T-helper 1 cell treated with Interleukin-12 subunit alpha and Interleukin-12 subunit beta and Interleukin-4 antibody, amounts not matched to agents 30 μg/mL and 1 μg/mL, for 36 hours (primary cell): ENCODE measurements at regions not wholly inside any gene's neighbourhood (a gene's known extent, or its start where the extent isn't known, plus 50 kb on each side); places are given as distances from the start of the nearest gene placed in this dataset.

Source experiments
- H3K27ac Mint-ChIP-seq: one replicate; pipeline ENCODE4 v1.8.0; 2021; ENCODE audit warnings: mild to moderate bottlenecking, mixed read lengths
- H3K27me3 Mint-ChIP-seq: one replicate; pipeline ENCODE4 v1.8.0; 2021; ENCODE audit warnings: low read depth, mixed read lengths
- H3K36me3 Mint-ChIP-seq: one replicate; pipeline ENCODE4 v1.8.0; 2021; ENCODE audit warnings: low read depth, mixed read lengths
- H3K4me1 Mint-ChIP-seq: one replicate; pipeline ENCODE4 v1.8.0; 2021; ENCODE audit warnings: low read depth, mixed read lengths
- H3K4me3 Mint-ChIP-seq: one replicate; pipeline ENCODE4 v1.8.0; 2021; ENCODE audit warnings: mild to moderate bottlenecking, moderate library complexity, mixed read lengths
- H3K9me3 Mint-ChIP-seq: one replicate; pipeline ENCODE4 v1.8.0; 2021; ENCODE audit warnings: mixed read lengths

DNA sequence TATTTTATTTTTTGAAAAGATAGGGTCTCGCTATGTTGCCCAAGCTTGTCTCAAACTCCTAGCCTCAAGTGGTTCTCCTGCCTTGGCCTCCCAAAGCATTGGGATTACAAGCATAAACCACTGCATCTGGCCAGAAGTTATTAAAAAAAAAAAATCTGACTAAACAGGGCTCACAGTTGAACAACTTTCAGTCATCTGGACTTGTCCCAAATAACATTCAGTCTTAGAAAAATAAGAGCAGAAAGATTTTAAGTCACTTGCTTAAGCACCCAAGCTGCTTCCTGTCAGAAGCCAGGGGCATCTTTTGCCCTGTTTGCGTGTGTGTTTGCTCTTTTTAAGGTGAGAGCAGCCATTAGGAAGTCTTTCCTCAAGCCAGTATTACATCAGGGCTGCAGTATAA lies 286.8 kb downstream of the LMO4 start:
- H3K27me3 Mint-ChIP-seq = no peaks in the 10 kb centered on the region
- no peaks in the 10 kb centered on the region for H3K4me1 Mint-ChIP-seq
- no peak overlapping the region for H3K27ac Mint-ChIP-seq
- no peaks in the 10 kb centered on the region for H3K9me3 Mint-ChIP-seq
- H3K4me3 Mint-ChIP-seq = no peak overlapping the region
- H3K36me3 Mint-ChIP-seq = no peaks in the 10 kb centered on the region

DNA sequence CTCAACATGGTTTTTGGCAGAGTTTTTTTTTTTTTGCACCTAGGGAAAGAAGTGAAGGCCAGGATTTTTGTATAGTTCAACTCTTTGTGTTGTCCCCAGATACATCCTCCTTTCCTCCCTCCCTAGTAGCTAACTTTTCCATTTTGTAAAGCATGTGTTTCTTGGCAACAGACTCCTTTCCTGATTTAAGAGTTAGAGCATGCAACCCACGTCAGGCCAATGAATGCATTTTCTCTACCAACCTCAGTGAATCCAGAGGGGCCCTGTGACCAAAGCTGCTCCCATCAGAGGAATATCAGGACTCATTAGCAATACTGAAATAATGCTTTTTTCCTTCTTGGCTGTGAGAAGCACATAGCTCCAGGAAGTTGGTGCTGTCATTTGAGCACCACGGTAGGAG lies 287.2 kb downstream of the LMO4 start:
- H3K27ac Mint-ChIP-seq = no peak overlapping the region
- no peaks in the 10 kb centered on the region for H3K27me3 Mint-ChIP-seq
- no peaks in the 10 kb centered on the region for H3K4me1 Mint-ChIP-seq
- H3K9me3 Mint-ChIP-seq = no peaks in the 10 kb centered on the region
- H3K4me3 Mint-ChIP-seq = no peak overlapping the region
- no peaks in the 10 kb centered on the region for H3K36me3 Mint-ChIP-seq

DNA sequence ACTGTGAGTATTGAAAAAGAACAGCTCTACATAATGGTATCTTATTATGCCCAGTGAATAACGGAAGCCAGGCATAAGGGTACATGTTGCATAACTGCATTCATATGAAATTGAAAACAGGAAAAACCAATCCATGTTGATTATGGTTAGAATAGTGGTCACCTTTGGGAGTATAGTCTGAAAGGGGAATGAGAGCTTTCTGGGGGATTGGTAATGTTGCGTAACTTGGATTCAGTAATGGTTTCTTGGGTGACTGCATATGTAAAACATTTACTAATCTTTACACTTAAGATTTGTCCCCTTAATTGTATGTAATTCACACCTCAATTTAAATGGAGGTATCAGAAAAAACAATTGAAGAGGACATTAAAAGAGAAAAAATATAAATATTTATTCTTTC lies 292.1 kb downstream of the LMO4 start:
- H3K9me3 Mint-ChIP-seq = no peaks in the 10 kb centered on the region
- H3K36me3 Mint-ChIP-seq = no peaks in the 10 kb centered on the region

GRCh38 chr1:87629673-87630072 lies 301.0 kb downstream of the LMO4 start:
- Mint-ChIP-seq H3K9me3 (peaks cover 4% of the 10 kb centered on the region), H3K27me3 (no peaks in the 10 kb centered on the region), H3K4me3 (no peak overlapping the region), H3K27ac (no peak overlapping the region), H3K4me1 (no peaks in the 10 kb centered on the region), H3K36me3 (no peaks in the 10 kb centered on the region)

More for the DNA sequence above, 292.1 kb downstream of the LMO4 start:
- no peaks in the 10 kb centered on the region for H3K27me3 Mint-ChIP-seq
- H3K27ac Mint-ChIP-seq = no peak overlapping the region
- H3K4me3 Mint-ChIP-seq = no peak overlapping the region
- H3K4me1 Mint-ChIP-seq = no peaks in the 10 kb centered on the region

DNA sequence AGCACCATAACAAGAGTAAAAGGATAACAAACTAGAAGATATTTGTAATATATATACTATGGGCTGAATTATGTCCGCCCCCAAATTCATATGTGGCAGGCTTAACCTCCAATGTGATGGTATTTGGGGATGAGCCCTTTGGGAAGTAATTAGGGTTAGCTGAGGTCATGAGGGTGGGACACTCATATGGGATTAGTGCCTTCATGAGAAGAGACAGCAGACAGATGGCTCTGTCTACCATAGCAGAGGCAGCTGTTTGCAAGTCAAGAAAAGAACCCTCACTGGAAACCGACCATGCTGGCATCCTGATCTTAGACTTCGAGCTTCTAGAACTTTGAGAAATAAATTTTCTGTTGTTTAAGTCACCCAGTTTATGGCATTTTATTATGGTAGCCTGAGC lies 303.6 kb downstream of the LMO4 start:
- no peak overlapping the region for H3K27ac Mint-ChIP-seq
- H3K36me3 Mint-ChIP-seq = no peaks in the 10 kb centered on the region
- H3K4me3 Mint-ChIP-seq = no peak overlapping the region
- peaks cover 4% of the 10 kb centered on the region for H3K9me3 Mint-ChIP-seq
- H3K27me3 Mint-ChIP-seq = no peaks in the 10 kb centered on the region
- H3K4me1 Mint-ChIP-seq = no peaks in the 10 kb centered on the region

GRCh38 chr1:87636198-87636892 lies 307.7 kb downstream of the LMO4 start:
- Mint-ChIP-seq H3K36me3 (no peaks in the 10 kb centered on the region), H3K9me3 (peaks cover 4% of the 10 kb centered on the region), H3K27me3 (no peaks in the 10 kb centered on the region), H3K4me1 (no peaks in the 10 kb centered on the region), H3K4me3 (no peak overlapping the region), H3K27ac (no peak overlapping the region)

DNA sequence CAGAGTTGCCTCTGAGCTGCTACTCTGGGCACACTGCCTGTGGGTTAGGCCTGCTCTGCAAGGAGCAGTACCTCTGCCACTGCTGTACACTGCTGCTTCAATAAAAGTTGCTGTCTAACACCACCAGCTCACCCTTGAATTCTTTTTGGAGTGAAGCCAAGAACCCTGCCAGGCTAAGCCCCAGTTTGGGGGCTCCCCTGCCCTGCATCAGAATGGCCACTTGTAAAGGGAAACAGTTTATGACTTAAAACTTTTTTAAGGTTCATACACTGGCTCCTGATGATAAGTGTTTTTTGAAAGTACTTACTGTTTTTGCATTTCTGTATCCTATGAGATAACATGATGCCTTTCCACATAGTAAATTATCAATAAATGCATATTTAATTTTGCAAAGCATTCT lies 310.0 kb downstream of the LMO4 start:
- no peaks in the 10 kb centered on the region for H3K4me1 Mint-ChIP-seq
- no peaks in the 10 kb centered on the region for H3K36me3 Mint-ChIP-seq
- H3K9me3 Mint-ChIP-seq = no peaks in the 10 kb centered on the region
- H3K27ac Mint-ChIP-seq = no peak overlapping the region
- no peak overlapping the region for H3K4me3 Mint-ChIP-seq
- no peaks in the 10 kb centered on the region for H3K27me3 Mint-ChIP-seq

GRCh38 chr1:87641996-87642395 lies 313.3 kb downstream of the LMO4 start:
- Mint-ChIP-seq H3K27me3 (no peaks in the 10 kb centered on the region), H3K4me1 (no peaks in the 10 kb centered on the region), H3K4me3 (no peak overlapping the region), H3K27ac (no peak overlapping the region), H3K9me3 (no peaks in the 10 kb centered on the region), H3K36me3 (no peaks in the 10 kb centered on the region)

GRCh38 chr1:87642581-87643221 lies 314.0 kb downstream of the LMO4 start:
- Mint-ChIP-seq H3K4me1 (no peaks in the 10 kb centered on the region), H3K27me3 (no peaks in the 10 kb centered on the region), H3K9me3 (no peaks in the 10 kb centered on the region), H3K27ac (no peak overlapping the region), H3K36me3 (no peaks in the 10 kb centered on the region), H3K4me3 (no peak overlapping the region)

GRCh38 chr1:87644033-87644578 lies 315.4 kb downstream of the LMO4 start:
- Mint-ChIP-seq H3K36me3 (no peaks in the 10 kb centered on the region), H3K27me3 (no peaks in the 10 kb centered on the region), H3K27ac (no peak overlapping the region), H3K4me1 (no peaks in the 10 kb centered on the region), H3K9me3 (no peaks in the 10 kb centered on the region), H3K4me3 (no peak overlapping the region)

GRCh38 chr1:87644579-87645190 lies 316.0 kb downstream of the LMO4 start:
- H3K36me3 Mint-ChIP-seq = no peaks in the 10 kb centered on the region
- H3K9me3 Mint-ChIP-seq = no peaks in the 10 kb centered on the region
- H3K27ac Mint-ChIP-seq = no peak overlapping the region
- H3K4me1 Mint-ChIP-seq = no peaks in the 10 kb centered on the region
- H3K4me3 Mint-ChIP-seq = no peak overlapping the region
- no peaks in the 10 kb centered on the region for H3K27me3 Mint-ChIP-seq

- Mint-ChIP-seq H3K4me1 (no peaks in the 10 kb centered on the region), H3K9me3 (no peaks in the 10 kb centered on the region), H3K36me3 (no peaks in the 10 kb centered on the region), H3K27me3 (no peaks in the 10 kb centered on the region), H3K4me3 (no peak overlapping the region), H3K27ac (no peak overlapping the region)
Observed at GRCh38 chr1:87647430-87648177, 318.9 kb downstream of the LMO4 start.

DNA sequence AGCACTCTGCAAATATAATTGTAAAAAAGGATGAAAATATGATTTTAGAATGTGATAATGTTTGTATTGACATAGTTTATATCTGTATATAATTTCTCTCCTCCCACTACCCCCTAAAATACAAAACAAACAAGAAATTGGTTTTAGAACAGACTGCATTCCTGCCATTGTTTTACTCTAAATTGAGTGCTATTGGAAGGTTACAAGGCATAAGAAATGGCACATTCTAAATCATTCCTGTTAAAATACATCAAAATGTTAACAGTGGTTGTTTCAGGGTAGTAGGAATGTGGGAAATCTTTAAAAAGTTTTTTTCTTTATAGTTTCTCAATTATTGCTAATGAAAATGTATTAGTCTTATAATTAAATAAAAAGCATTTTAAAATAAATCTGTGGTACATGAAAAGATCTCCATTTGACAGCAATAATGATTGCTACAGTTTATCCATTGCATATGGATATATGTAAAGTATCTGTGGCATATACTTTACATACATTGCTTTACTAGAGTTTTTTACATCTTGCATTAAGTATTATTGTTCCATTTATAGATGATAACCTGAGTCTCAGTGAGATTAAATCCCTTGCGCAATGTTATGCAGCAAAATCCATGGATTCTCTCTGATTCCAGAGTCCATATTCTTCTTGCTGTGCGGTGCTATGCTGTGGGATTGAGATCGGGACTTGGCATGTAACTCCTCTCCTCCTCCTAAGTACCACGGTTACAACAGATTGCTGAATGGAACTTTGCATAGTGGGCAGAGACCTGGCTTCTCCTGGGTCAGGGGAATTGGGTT lies 319.8 kb downstream of the LMO4 start:
- no peak overlapping the region for H3K27ac Mint-ChIP-seq
- no peaks in the 10 kb centered on the region for H3K27me3 Mint-ChIP-seq
- no peak overlapping the region for H3K4me3 Mint-ChIP-seq
- no peaks in the 10 kb centered on the region for H3K4me1 Mint-ChIP-seq
- H3K9me3 Mint-ChIP-seq = no peaks in the 10 kb centered on the region
- H3K36me3 Mint-ChIP-seq = no peaks in the 10 kb centered on the region

DNA sequence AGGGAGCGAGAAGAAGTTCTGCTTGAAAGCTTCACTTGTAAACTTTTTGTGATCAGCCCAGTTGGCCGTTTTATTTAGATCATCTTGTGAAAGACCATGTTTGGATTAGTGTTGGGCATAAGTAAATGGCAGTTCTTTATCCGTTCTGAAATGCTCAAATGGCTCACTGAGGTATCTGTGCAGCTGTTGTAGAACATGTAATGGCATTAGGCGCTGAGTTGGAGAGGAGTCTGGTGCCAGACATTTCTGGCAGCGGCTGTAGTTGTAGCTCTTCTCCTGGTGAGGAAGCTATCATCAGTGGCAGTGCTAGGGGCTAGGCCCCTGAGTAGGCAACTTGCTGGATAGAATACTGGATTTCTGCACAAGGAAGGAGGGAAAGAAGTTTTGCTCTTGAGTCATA lies 321.6 kb downstream of the LMO4 start:
- no peaks in the 10 kb centered on the region for H3K4me1 Mint-ChIP-seq
- H3K36me3 Mint-ChIP-seq = no peaks in the 10 kb centered on the region
- no peak overlapping the region for H3K27ac Mint-ChIP-seq
- no peaks in the 10 kb centered on the region for H3K9me3 Mint-ChIP-seq
- H3K4me3 Mint-ChIP-seq = no peak overlapping the region
- H3K27me3 Mint-ChIP-seq = no peaks in the 10 kb centered on the region
